CD14-positive monocyte (primary cell): ENCODE measurements at regions not wholly inside any gene's neighbourhood (a gene's known extent, or its start where the extent isn't known, plus 50 kb on each side); places are given as distances from the start of the nearest gene placed in this dataset.

ENCODE experiments used
- DNase-seq, 3 donors: peaks; one replicate each; pipeline ENCODE4 v3.0.0-alpha.2; 2011 to 2022
- H2AFZ ChIP-seq: 2 replicates; pipeline ENCODE4 v1.6.0; 2012; ENCODE audit warnings: mild to moderate bottlenecking, low read depth, low read length, inconsistent platforms; ENCODE audit not compliant: insufficient read depth, poor library complexity, severe bottlenecking
- H3K27ac ChIP-seq, 2 donors: 1 replicate in 1 of 2; 2 replicates in 1 of 2; pipeline ENCODE4 v1.5.1; 2012 to 2013; ENCODE audit warnings: low read length in 2 of 2, control low read depth in 1 of 2, inconsistent platforms in 1 of 2, low read depth in 1 of 2, mild to moderate bottlenecking in 1 of 2
- H3K27me3 ChIP-seq, 2 donors: one replicate each; pipeline versions ENCODE4 v1.6.0 to v1.6.1; 2011 to 2013; ENCODE audit warnings: low read length in 2 of 2; ENCODE audit not compliant: control insufficient read depth in 2 of 2, insufficient read depth in 2 of 2
- H3K36me3 ChIP-seq, 2 donors: replicated peaks in 1 of 2; 1 replicate in 1 of 2; 2 replicates in 1 of 2; pipeline versions ENCODE4 v1.5.1 to v1.6.1; 2012 to 2013; ENCODE audit warnings: low read length in 2 of 2, control low read depth in 1 of 2, inconsistent platforms in 1 of 2, mild to moderate bottlenecking in 1 of 2; ENCODE audit not compliant: insufficient read depth in 2 of 2, control insufficient read depth in 1 of 2
- H3K4me1 ChIP-seq, 2 donors: 1 replicate in 1 of 2; 2 replicates in 1 of 2; pipeline versions ENCODE4 v1.5.1 to v1.6.1; 2012 to 2013; ENCODE audit warnings: low read length in 2 of 2, control low read depth in 1 of 2, inconsistent platforms in 1 of 2, mild to moderate bottlenecking in 1 of 2, moderate library complexity in 1 of 2; ENCODE audit not compliant: insufficient read depth in 2 of 2, control insufficient read depth in 1 of 2
- H3K4me2 ChIP-seq: replicated peaks from 2 replicates; pipeline ENCODE3; 2012; ENCODE audit warnings: low read length, moderate library complexity, mild to moderate bottlenecking; ENCODE audit not compliant: poor library complexity, severe bottlenecking; ENCODE audit errors: extremely low read depth
- H3K4me3 ChIP-seq, 3 experiments: fragments of 200-600 bp in 1 of 3; sonication (generic) in 1 of 3; replicated peaks in 1 of 3; 1 replicate in 2 of 3; 2 replicates in 1 of 3; pipeline ENCODE4 v1.5.1; 2011 to 2013; ENCODE audit warnings: low read length in 3 of 3, mild to moderate bottlenecking in 3 of 3, control low read depth in 2 of 3, low read depth in 2 of 3, inconsistent platforms in 1 of 3, moderate library complexity in 1 of 3
- H3K79me2 ChIP-seq: 2 replicates; pipeline ENCODE4 v1.6.0; 2012; ENCODE audit warnings: mild to moderate bottlenecking, control low read depth, inconsistent platforms, low read length, moderate library complexity; ENCODE audit not compliant: insufficient read depth
- H3K9ac ChIP-seq: 2 replicates; pipeline ENCODE4 v1.6.0; 2017; ENCODE audit warnings: low read length, mild to moderate bottlenecking; ENCODE audit not compliant: insufficient read depth, poor library complexity, severe bottlenecking
- H3K9me3 ChIP-seq, 2 donors: replicated peaks in 1 of 2; 1 replicate in 1 of 2; 2 replicates in 1 of 2; pipeline versions ENCODE4 v1.5.1 to v1.6.1; 2012 to 2013; ENCODE audit warnings: low read length in 2 of 2, control low read depth in 1 of 2; ENCODE audit not compliant: control insufficient read depth in 1 of 2, insufficient read depth in 1 of 2
- H4K20me1 ChIP-seq: 2 replicates; pipeline ENCODE4 v1.6.0; 2012; ENCODE audit warnings: mild to moderate bottlenecking, low read length, control low read depth, moderate library complexity; ENCODE audit not compliant: insufficient read depth
- H3K27ac Mint-ChIP-seq, 7 donors: one replicate each; pipeline ENCODE4 v1.8.0; 2020; ENCODE audit warnings: mild to moderate bottlenecking in 7 of 7, mixed read lengths in 7 of 7, moderate library complexity in 6 of 7, inconsistent platforms in 2 of 7
- H3K27me3 Mint-ChIP-seq, 3 donors: one replicate each; pipeline ENCODE4 v1.8.0; 2021 to 2022; ENCODE audit warnings: low read depth in 3 of 3, mild to moderate bottlenecking in 3 of 3, mixed read lengths in 3 of 3, moderate library complexity in 3 of 3, inconsistent platforms in 1 of 3
- H3K36me3 Mint-ChIP-seq, 2 donors: one replicate each; pipeline ENCODE4 v1.8.0; 2020; ENCODE audit warnings: mixed read lengths in 2 of 2, inconsistent platforms in 1 of 2, mild to moderate bottlenecking in 1 of 2
- H3K4me1 Mint-ChIP-seq: one replicate; pipeline ENCODE4 v1.8.0; 2020; ENCODE audit warnings: mild to moderate bottlenecking, mixed read lengths
- H3K4me3 Mint-ChIP-seq, 2 donors: one replicate each; pipeline ENCODE4 v1.8.0; 2020; ENCODE audit warnings: mild to moderate bottlenecking in 2 of 2, mixed read lengths in 2 of 2, moderate library complexity in 1 of 2
- H3K9me3 Mint-ChIP-seq, 7 donors: one replicate each; pipeline ENCODE4 v1.8.0; 2020 to 2022; ENCODE audit warnings: mixed read lengths in 7 of 7, mild to moderate bottlenecking in 6 of 7, moderate library complexity in 6 of 7, inconsistent platforms in 2 of 7
- WGBS: methylation state at CpG from one replicate; pipeline ENCODE4 v1.1.5; 2013; ENCODE audit warnings: missing lambda C conversion rate; ENCODE audit not compliant: insufficient coverage; 5-methylcytosine and 5-hydroxymethylcytosine counted together
- intact Hi-C, 2 donors: fragments of 100-400 bp; cut with micrococcal nuclease; formaldehyde crosslinking; loops; one replicate each; pipeline versions ENCODE4 v1.15.0 to v1.15.1; 2023
- TF ChIP-seq, protein P1 (sequence below): fragments of 200-600 bp; IDR thresholded peaks from one replicate; pipeline ENCODE4 v1.8.0; 2022; ENCODE audit warnings: antibody characterized with exemption, mild to moderate bottlenecking

DNA sequence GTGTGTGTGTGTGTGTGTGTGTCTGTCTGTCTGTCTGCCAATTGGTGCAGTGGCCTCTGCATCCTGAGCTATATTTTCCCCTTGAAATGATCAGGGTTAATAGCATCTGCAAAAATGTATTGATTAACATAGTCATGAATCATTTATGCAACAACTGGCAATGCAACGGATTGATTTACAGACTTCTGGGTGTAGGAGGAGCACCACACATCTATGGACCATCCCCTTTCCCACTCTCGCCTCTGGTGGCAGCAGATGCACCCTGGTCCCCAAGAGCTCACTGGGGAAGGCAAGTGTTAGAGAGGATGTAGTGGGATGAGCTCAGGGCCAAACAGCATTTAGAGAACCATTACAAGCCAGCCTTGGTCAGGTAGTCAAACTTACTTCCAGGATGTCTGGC, 272.7 kb upstream of the C2CD4B start:
- WGBS: no CpG with 5 or more reads among the region's 2 CpGs

DNA sequence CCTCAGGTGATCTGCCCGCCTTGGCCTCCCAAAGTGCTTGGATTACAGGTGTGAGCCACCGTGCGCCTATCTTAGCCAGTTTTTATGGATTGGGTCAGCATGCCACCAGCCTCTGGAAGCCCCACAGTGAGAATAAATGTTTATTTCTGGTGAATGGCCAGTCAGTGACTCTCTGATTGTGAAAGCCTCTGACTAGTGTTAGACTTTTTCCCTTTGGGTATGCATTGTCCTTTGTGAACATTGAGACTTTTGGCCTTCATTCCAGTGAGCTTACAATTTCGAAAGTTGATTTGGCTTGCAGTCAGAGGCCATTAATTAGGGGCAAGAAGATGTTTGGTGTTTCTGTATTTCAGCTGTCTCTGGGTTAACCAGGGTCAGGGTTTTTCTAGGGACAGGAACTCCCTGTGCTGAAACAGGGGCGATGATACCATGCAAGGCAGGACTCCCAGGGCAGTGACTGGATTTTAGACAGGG, 274.5 kb upstream of the C2CD4B start:
- Histone ChIP-seq H3K27ac (no peak overlapping the region), H3K4me3 (no peak overlapping the region), H3K4me1 (no peaks in the 10 kb centered on the region), H3K79me2 (no peaks in the 10 kb centered on the region), H3K36me3 (no peaks in the 10 kb centered on the region), H3K9me3 (no peaks in the 10 kb centered on the region), H3K9ac (no peak overlapping the region), H2AFZ (no peak overlapping the region), H3K27me3 (no peaks in the 10 kb centered on the region), H3K4me2 (no peak overlapping the region), H4K20me1 (no peaks in the 10 kb centered on the region)
- H3K27me3 Mint-ChIP-seq: peaks cover 0 to 2% (median 0%) of the 10 kb centered on the region in 3 donors
- no peak overlapping the region for H3K27ac Mint-ChIP-seq
- no peaks in the 10 kb centered on the region for H3K36me3 Mint-ChIP-seq
- no peaks in the 10 kb centered on the region for H3K4me1 Mint-ChIP-seq
- TF ChIP-seq, protein P1, sequence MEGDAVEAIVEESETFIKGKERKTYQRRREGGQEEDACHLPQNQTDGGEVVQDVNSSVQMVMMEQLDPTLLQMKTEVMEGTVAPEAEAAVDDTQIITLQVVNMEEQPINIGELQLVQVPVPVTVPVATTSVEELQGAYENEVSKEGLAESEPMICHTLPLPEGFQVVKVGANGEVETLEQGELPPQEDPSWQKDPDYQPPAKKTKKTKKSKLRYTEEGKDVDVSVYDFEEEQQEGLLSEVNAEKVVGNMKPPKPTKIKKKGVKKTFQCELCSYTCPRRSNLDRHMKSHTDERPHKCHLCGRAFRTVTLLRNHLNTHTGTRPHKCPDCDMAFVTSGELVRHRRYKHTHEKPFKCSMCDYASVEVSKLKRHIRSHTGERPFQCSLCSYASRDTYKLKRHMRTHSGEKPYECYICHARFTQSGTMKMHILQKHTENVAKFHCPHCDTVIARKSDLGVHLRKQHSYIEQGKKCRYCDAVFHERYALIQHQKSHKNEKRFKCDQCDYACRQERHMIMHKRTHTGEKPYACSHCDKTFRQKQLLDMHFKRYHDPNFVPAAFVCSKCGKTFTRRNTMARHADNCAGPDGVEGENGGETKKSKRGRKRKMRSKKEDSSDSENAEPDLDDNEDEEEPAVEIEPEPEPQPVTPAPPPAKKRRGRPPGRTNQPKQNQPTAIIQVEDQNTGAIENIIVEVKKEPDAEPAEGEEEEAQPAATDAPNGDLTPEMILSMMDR: no peak
- no peak for DNase-seq
- WGBS: 98% methylated on average over 5 of the region's 5 CpGs
- no peak overlapping the region for H3K4me3 Mint-ChIP-seq
- peaks cover 0 to 1% (median 0%) of the 10 kb centered on the region in 7 donors for H3K9me3 Mint-ChIP-seq
- intact Hi-C loops: no loop called here

More for the DNA sequence above, 272.7 kb upstream of the C2CD4B start:
- H3K27me3 Mint-ChIP-seq: no peaks in the 10 kb centered on the region
- no peak for DNase-seq
- Histone ChIP-seq H3K27me3 (no peaks in the 10 kb centered on the region), H3K4me1 (no peaks in the 10 kb centered on the region), H3K27ac (no peak overlapping the region), H4K20me1 (no peaks in the 10 kb centered on the region), H2AFZ (no peak overlapping the region), H3K36me3 (no peaks in the 10 kb centered on the region), H3K9ac (no peak overlapping the region), H3K79me2 (no peaks in the 10 kb centered on the region), H3K9me3 (no peaks in the 10 kb centered on the region), H3K4me3 (no peak overlapping the region), H3K4me2 (no peak overlapping the region)
- intact Hi-C loops: no loop called here
- H3K9me3 Mint-ChIP-seq: peaks cover 0 to 1% (median 0%) of the 10 kb centered on the region in 7 donors
- H3K36me3 Mint-ChIP-seq: no peaks in the 10 kb centered on the region
- TF ChIP-seq, protein P1: no peak
- H3K4me3 Mint-ChIP-seq: no peak overlapping the region
- no peak overlapping the region for H3K27ac Mint-ChIP-seq
- H3K4me1 Mint-ChIP-seq: no peaks in the 10 kb centered on the region
